NAMALWA (cell line): ENCODE measurements at regions not wholly inside any gene's neighbourhood (a gene's known extent, or its start where the extent isn't known, plus 50 kb on each side); places are given as distances from the start of the nearest gene placed in this dataset.
A peak's percentile ranks its signal among the peaks of the same experiment; 100 is the strongest.

Experiments used
- DNase-seq: peaks from one replicate; pipeline ENCODE4 v3.0.0-alpha.2; 2015; ENCODE audit warnings: low spot score

- no peak for DNase-seq
Measured at GRCh38 chr5:64110222-64110621, 55.4 kb upstream of the RNF180 start.

- DNase-seq = no peak
Measured at GRCh38 chr5:64108674-64109073, 57.0 kb upstream of the RNF180 start.

GRCh38 chr5:64100203-64100602 lies 65.4 kb upstream of the RNF180 start:
- no peak for DNase-seq

- DNase-seq = no peak
Measured at GRCh38 chr5:64096771-64097170, 68.9 kb upstream of the RNF180 start.

- no peak for DNase-seq
Measured at GRCh38 chr5:64077589-64077988, 88.1 kb upstream of the RNF180 start.

GRCh38 chr5:64074533-64074932 lies 91.1 kb upstream of the RNF180 start:
- DNase-seq = peak; percentile 68

GRCh38 chr5:64069486-64069885 lies 96.2 kb upstream of the RNF180 start:
- DNase-seq = no peak

GRCh38 chr5:64050296-64050695 lies 88.1 kb upstream of the HTR1A start:
- no peak for DNase-seq

- no peak for DNase-seq
Measured at GRCh38 chr5:64040490-64040889, 78.2 kb upstream of the HTR1A start.

- no peak for DNase-seq
Measured at GRCh38 chr5:64026493-64026892, 64.2 kb upstream of the HTR1A start.

- no peak for DNase-seq
Measured at GRCh38 chr5:64019746-64020145, 57.5 kb upstream of the HTR1A start.

- DNase-seq = no peak
Measured at GRCh38 chr5:64018966-64019365, 56.7 kb upstream of the HTR1A start.

- no peak for DNase-seq
Measured at GRCh38 chr5:64015824-64016223, 53.6 kb upstream of the HTR1A start.
